AG09319 (cell line): ENCODE measurements at regions not wholly inside any gene's neighbourhood (a gene's known extent, or its start where the extent isn't known, plus 50 kb on each side); places are given as distances from the start of the nearest gene placed in this dataset.

Experiments
- DNase-seq: peaks from one replicate; pipeline ENCODE4 v3.0.0-alpha.2; 2010; ENCODE audit warnings: low read depth; ENCODE audit errors: extremely low read depth
- TF ChIP-seq, protein P1 (sequence below): IDR thresholded peaks from 2 replicates; pipeline ENCODE4 v1.5.1; 2011; ENCODE audit warnings: low read depth, mild to moderate bottlenecking, inconsistent platforms, low read length, moderate library complexity

- DNase-seq = no peak
These were observed 415.8 kb upstream of the NR3C2 start for GRCh38 chr4:148857973-148858534.

GRCh38 chr4:148857239-148857972 lies 415.2 kb upstream of the NR3C2 start:
- DNase-seq = no peak
- TF ChIP-seq, protein P1, sequence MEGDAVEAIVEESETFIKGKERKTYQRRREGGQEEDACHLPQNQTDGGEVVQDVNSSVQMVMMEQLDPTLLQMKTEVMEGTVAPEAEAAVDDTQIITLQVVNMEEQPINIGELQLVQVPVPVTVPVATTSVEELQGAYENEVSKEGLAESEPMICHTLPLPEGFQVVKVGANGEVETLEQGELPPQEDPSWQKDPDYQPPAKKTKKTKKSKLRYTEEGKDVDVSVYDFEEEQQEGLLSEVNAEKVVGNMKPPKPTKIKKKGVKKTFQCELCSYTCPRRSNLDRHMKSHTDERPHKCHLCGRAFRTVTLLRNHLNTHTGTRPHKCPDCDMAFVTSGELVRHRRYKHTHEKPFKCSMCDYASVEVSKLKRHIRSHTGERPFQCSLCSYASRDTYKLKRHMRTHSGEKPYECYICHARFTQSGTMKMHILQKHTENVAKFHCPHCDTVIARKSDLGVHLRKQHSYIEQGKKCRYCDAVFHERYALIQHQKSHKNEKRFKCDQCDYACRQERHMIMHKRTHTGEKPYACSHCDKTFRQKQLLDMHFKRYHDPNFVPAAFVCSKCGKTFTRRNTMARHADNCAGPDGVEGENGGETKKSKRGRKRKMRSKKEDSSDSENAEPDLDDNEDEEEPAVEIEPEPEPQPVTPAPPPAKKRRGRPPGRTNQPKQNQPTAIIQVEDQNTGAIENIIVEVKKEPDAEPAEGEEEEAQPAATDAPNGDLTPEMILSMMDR = no peak

More at GRCh38 chr4:148857973-148858534, 415.8 kb upstream of the NR3C2 start:
- TF ChIP-seq, protein P1 = no peak

- no peak for DNase-seq
- TF ChIP-seq, protein P1 = no peak
These were observed 412.0 kb upstream of the NR3C2 start for GRCh38 chr4:148854203-148854602.

GRCh38 chr4:148852092-148852699 lies 410.0 kb upstream of the NR3C2 start:
- no peak for DNase-seq
- TF ChIP-seq, protein P1 = no peak

DNA sequence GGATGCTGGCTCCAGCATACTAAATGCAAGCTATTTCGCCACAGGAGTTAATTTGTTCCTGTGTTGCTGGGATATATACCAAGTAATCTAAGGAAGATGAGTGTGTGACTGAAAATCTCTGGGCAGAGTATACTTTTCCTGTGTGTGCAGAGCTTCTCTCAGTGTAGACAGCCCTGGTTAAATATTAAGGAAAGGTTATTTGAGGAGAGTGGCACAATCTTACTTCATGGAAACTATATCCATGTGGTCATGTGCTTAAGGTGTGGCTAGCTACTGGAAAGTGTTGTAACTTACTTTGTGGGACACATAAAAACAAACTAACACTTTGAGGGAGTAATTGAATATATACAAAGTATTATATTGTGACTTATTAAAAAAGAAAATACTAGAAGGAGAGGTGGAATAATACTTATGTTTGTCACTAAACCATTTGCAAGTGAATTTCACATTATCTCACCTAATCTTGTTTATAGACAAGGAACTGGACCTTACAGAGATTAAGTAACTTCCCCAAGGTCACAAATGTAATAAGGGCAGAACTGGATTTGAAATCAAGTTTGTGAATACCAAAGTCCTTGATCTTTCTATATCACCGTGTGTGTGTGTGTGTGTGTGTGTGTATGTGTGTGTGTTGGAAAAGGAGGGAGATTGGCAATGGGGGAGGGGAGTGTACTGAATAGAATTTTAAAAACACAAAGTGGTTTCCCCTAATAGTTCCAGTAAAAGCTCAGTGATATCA lies 408.2 kb upstream of the NR3C2 start:
- TF ChIP-seq, protein P1 = no peak

GRCh38 chr4:148849581-148849980 lies 407.4 kb upstream of the NR3C2 start:
- TF ChIP-seq, protein P1 = no peak
- DNase-seq = no peak

More for the DNA sequence above, 408.2 kb upstream of the NR3C2 start:
- no peak for DNase-seq
